Hepatocyte (in vitro differentiated cells): ENCODE measurements at regions not wholly inside any gene's neighbourhood (a gene's known extent, or its start where the extent isn't known, plus 50 kb on each side); places are given as distances from the start of the nearest gene placed in this dataset.

Source experiments
- DNase-seq: peaks from one replicate; pipeline ENCODE4 v3.0.0-alpha.2; 2016; ENCODE audit warnings: low spot score
- H2AFZ ChIP-seq: fragments of 200-600 bp; sonication (generic); 2 replicates; pipeline ENCODE4 v1.6.0; 2016; ENCODE audit warnings: antibody characterized with exemption, mild to moderate bottlenecking
- H3K27ac ChIP-seq: fragments of 200-600 bp; sonication (generic); 2 replicates; pipeline ENCODE4 v1.5.1; 2016; ENCODE audit warnings: mild to moderate bottlenecking
- H3K27me3 ChIP-seq: fragments of 200-600 bp; sonication (generic); 2 replicates; pipeline ENCODE4 v1.6.1; 2016
- H3K36me3 ChIP-seq: fragments of 200-600 bp; sonication (generic); replicated peaks from 2 replicates; pipeline ENCODE4 v1.5.1; 2016; ENCODE audit warnings: low read depth; ENCODE audit not compliant: insufficient read depth
- H3K4me1 ChIP-seq: fragments of 200-600 bp; sonication (generic); 2 replicates; pipeline ENCODE4 v1.5.1; 2016; ENCODE audit warnings: mild to moderate bottlenecking, moderate library complexity; ENCODE audit not compliant: insufficient read depth
- H3K4me2 ChIP-seq: fragments of 200-600 bp; sonication (generic); 2 replicates; pipeline ENCODE4 v1.6.0; 2016
- H3K4me3 ChIP-seq: fragments of 200-600 bp; sonication (generic); 2 replicates; pipeline ENCODE4 v1.5.1; 2016; ENCODE audit warnings: mild to moderate bottlenecking
- H3K79me2 ChIP-seq: fragments of 200-600 bp; sonication (generic); 2 replicates; pipeline ENCODE4 v1.6.0; 2017; ENCODE audit warnings: mild to moderate bottlenecking
- H3K9me2 ChIP-seq: fragments of 200-600 bp; sonication (generic); replicated peaks from 2 replicates; pipeline ENCODE4 v1.6.0; 2017; ENCODE audit warnings: mild to moderate bottlenecking; ENCODE audit not compliant: insufficient read depth
- H3K9me3 ChIP-seq: fragments of 200-600 bp; sonication (generic); 2 replicates; pipeline ENCODE4 v1.5.1; 2016; ENCODE audit warnings: low read depth, mild to moderate bottlenecking
- H4K20me1 ChIP-seq: fragments of 200-600 bp; sonication (generic); 2 replicates; pipeline ENCODE4 v1.6.0; 2016; ENCODE audit warnings: mild to moderate bottlenecking; ENCODE audit not compliant: insufficient read depth, poor library complexity, severe bottlenecking
- CTCF ChIP-seq: fragments of 200-600 bp; sonication (generic); IDR thresholded peaks from 2 replicates; pipeline ENCODE4 v1.5.1; 2016; ENCODE audit warnings: antibody characterized with exemption, mild to moderate bottlenecking; ENCODE audit not compliant: poor library complexity
- EZH2 ChIP-seq: fragments of 200-600 bp; sonication (generic); IDR thresholded peaks from 2 replicates; pipeline ENCODE4 v1.6.1; 2016; ENCODE audit warnings: antibody characterized with exemption, mild to moderate bottlenecking, borderline replicate concordance
- EZH2phosphoT487 ChIP-seq: fragments of 200-600 bp; sonication (generic); IDR thresholded peaks from one replicate; pipeline ENCODE4 v1.6.1; 2018; ENCODE audit warnings: antibody characterized with exemption, mild to moderate bottlenecking, low read depth, moderate library complexity; ENCODE audit not compliant: unreplicated experiment, severe bottlenecking
- WGBS: methylation state at CpG from one replicate; pipeline ENCODE4 v1.1.6; 2016; ENCODE audit warnings: low lambda C conversion rate; ENCODE audit errors: missing lambda C conversion rate; 5-methylcytosine and 5-hydroxymethylcytosine counted together

DNA sequence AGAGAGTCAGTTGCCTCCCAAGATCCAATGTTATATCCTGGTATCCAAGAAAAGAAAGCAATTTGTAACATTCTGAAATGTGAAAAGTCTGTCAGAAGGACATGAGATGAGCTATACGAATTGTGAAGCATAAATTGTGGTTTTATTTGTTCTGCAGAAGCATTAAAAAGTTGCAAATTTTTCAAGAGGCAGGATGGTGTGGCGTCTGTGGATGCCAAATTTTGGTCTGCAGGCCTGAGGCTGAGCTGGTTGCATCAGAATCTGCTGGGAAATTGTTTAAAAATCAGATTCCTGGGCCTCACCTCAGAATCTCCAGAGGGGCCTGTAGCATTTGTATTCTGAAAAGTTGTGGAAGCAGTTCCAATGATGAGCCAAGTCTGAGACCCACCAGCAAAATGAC lies 284.7 kb downstream of the NUAK1 start:
- H4K20me1 ChIP-seq, result no peaks in the 10 kb centered on the region
- no peaks in the 10 kb centered on the region for H3K9me2 ChIP-seq
- no peak overlapping the region for H3K4me2 ChIP-seq
- H3K4me1 ChIP-seq, result no peaks in the 10 kb centered on the region
- no peaks in the 10 kb centered on the region for H3K79me2 ChIP-seq
- no peaks in the 10 kb centered on the region for H3K9me3 ChIP-seq
- H3K4me3 ChIP-seq, result no peak overlapping the region
- no peak overlapping the region for H2AFZ ChIP-seq
- H3K36me3 ChIP-seq, result no peaks in the 10 kb centered on the region
- DNase-seq, result no peak
- H3K27ac ChIP-seq, result no peak overlapping the region
- 96% methylated on average over 2 of the region's 2 CpGs for WGBS
- no peak for TF ChIP-seq CTCF
- no peak for TF ChIP-seq EZH2
- no peak for TF ChIP-seq EZH2phosphoT487
- H3K27me3 ChIP-seq, result no peaks in the 10 kb centered on the region

- H3K9me2 ChIP-seq, result no peaks in the 10 kb centered on the region
- H3K36me3 ChIP-seq, result no peaks in the 10 kb centered on the region
- no peak overlapping the region for H2AFZ ChIP-seq
- no peak for DNase-seq
- H4K20me1 ChIP-seq, result no peaks in the 10 kb centered on the region
- H3K9me3 ChIP-seq, result no peaks in the 10 kb centered on the region
- no peaks in the 10 kb centered on the region for H3K4me1 ChIP-seq
- H3K79me2 ChIP-seq, result no peaks in the 10 kb centered on the region
- H3K4me3 ChIP-seq, result no peak overlapping the region
- H3K27ac ChIP-seq, result no peak overlapping the region
- TF ChIP-seq EZH2 (no peak), EZH2phosphoT487 (no peak), CTCF (no peak)
- no peak overlapping the region for H3K4me2 ChIP-seq
- no peaks in the 10 kb centered on the region for H3K27me3 ChIP-seq
- 95% methylated on average over 3 of the region's 3 CpGs for WGBS
Observed at GRCh38 chr12:105855361-105856047, 283.2 kb downstream of the NUAK1 start.

GRCh38 chr12:105856048-105856405 lies 282.7 kb downstream of the NUAK1 start:
- Histone ChIP-seq H4K20me1 (no peaks in the 10 kb centered on the region), H3K4me1 (no peaks in the 10 kb centered on the region), H3K9me2 (no peaks in the 10 kb centered on the region), H3K36me3 (no peaks in the 10 kb centered on the region), H3K4me3 (no peak overlapping the region), H3K4me2 (no peak overlapping the region), H3K27me3 (no peaks in the 10 kb centered on the region), H2AFZ (no peak overlapping the region), H3K27ac (no peak overlapping the region), H3K9me3 (no peaks in the 10 kb centered on the region), H3K79me2 (no peaks in the 10 kb centered on the region)
- 94% methylated on average over 2 of the region's 2 CpGs for WGBS
- DNase-seq, result no peak
- TF ChIP-seq EZH2phosphoT487 (no peak), EZH2 (no peak), CTCF (no peak)
